Keratinocyte (primary cell): ENCODE measurements at regions not wholly inside any gene's neighbourhood (a gene's known extent, or its start where the extent isn't known, plus 50 kb on each side); places are given as distances from the start of the nearest gene placed in this dataset.

ENCODE experiments used
- DNase-seq: peaks from one replicate; pipeline ENCODE4 v3.0.0-alpha.2; 2011; ENCODE audit warnings: low read depth, missing footprints, low spot score
- FAIRE-seq: peaks from 2 replicates; lab custom pipeline; 2011; peaks lifted over from hg19 to GRCh38; lab: Jason Lieb, UNC
- H2AFZ ChIP-seq: 2 replicates; pipeline ENCODE4 v1.6.0; 2012; ENCODE audit warnings: low read length, control low read depth, inconsistent platforms; ENCODE audit not compliant: control insufficient read depth
- H3K27ac ChIP-seq: 2 replicates; pipeline ENCODE4 v1.5.1; 2011; ENCODE audit warnings: low read length; ENCODE audit not compliant: control insufficient read depth, insufficient read depth
- H3K27me3 ChIP-seq: 3 replicates; pipeline ENCODE4 v1.6.0; 2011; ENCODE audit warnings: low read length; ENCODE audit not compliant: control insufficient read depth, insufficient read depth; ENCODE audit errors: extremely low read depth
- H3K36me3 ChIP-seq, 2 experiments: 2 replicates in 1 of 2; 3 replicates in 1 of 2; pipeline ENCODE4 v1.5.1; 2011; ENCODE audit warnings: low read length in 2 of 2, mild to moderate bottlenecking in 1 of 2; ENCODE audit not compliant: control insufficient read depth in 2 of 2, insufficient read depth in 2 of 2; ENCODE audit errors: extremely low read depth in 1 of 2
- H3K4me1 ChIP-seq: 3 replicates; pipeline ENCODE4 v1.5.1; 2011; ENCODE audit warnings: low read length; ENCODE audit not compliant: control insufficient read depth, insufficient read depth; ENCODE audit errors: extremely low read depth
- H3K4me2 ChIP-seq: 3 replicates; pipeline ENCODE4 v1.6.0; 2011; ENCODE audit warnings: low read depth, low read length; ENCODE audit not compliant: control insufficient read depth, insufficient read depth; ENCODE audit errors: extremely low read depth
- H3K4me3 ChIP-seq, 3 experiments: fragments of 200-600 bp in 1 of 3; sonication (generic) in 1 of 3; 2 replicates in 2 of 3; 3 replicates in 1 of 3; pipeline ENCODE4 v1.5.1; 2011 to 2016; ENCODE audit warnings: low read length in 3 of 3, mild to moderate bottlenecking in 3 of 3, control low read depth in 2 of 3, inconsistent platforms in 1 of 3, low read depth in 1 of 3, mixed read lengths in 1 of 3, mixed run types in 1 of 3, moderate library complexity in 1 of 3; ENCODE audit not compliant: control insufficient read depth in 2 of 3, insufficient read depth in 2 of 3; ENCODE audit errors: extremely low read depth in 1 of 3
- H3K79me2 ChIP-seq: 2 replicates; pipeline ENCODE4 v1.6.0; 2012; ENCODE audit warnings: low read length; ENCODE audit not compliant: control insufficient read depth, insufficient read depth
- H3K9ac ChIP-seq: 3 replicates; pipeline ENCODE4 v1.6.0; 2011; ENCODE audit warnings: low read length; ENCODE audit not compliant: control insufficient read depth, insufficient read depth; ENCODE audit errors: extremely low read depth
- H3K9me1 ChIP-seq: 3 replicates; pipeline ENCODE4 v1.6.0; 2011; ENCODE audit warnings: low read length; ENCODE audit not compliant: control insufficient read depth, insufficient read depth; ENCODE audit errors: extremely low read depth
- H3K9me3 ChIP-seq: 2 replicates; pipeline ENCODE4 v1.5.1; 2012; ENCODE audit warnings: low read depth, low read length; ENCODE audit not compliant: control insufficient read depth
- H4K20me1 ChIP-seq: 3 replicates; pipeline ENCODE4 v1.6.0; 2011; ENCODE audit warnings: low read length; ENCODE audit not compliant: control insufficient read depth, insufficient read depth; ENCODE audit errors: extremely low read depth
- EZH2 ChIP-seq: IDR thresholded peaks from one replicate; pipeline ENCODE4 v1.6.1; 2012; ENCODE audit warnings: inconsistent platforms, mild to moderate bottlenecking, low read length, moderate library complexity
- dilution Hi-C: fragments of 300-500 bp; cut with MboI; formaldehyde crosslinking; loops from one replicate; pipeline ENCODE4 v1.7.0; 2020; ENCODE audit warnings: low sequenced_read_pairs; ENCODE audit not compliant: extremely low pct_ligation_motif_present
- TF ChIP-seq, protein P1 (sequence below), 3 experiments: IDR thresholded peaks in 1 of 3; conservative IDR thresholded peaks in 1 of 3; optimal IDR thresholded peaks in 1 of 3; 2 replicates in 2 of 3; 3 replicates in 1 of 3; pipeline versions ENCODE3 to v1.5.1; 2011; ENCODE audit warnings: low read length in 3 of 3, mild to moderate bottlenecking in 3 of 3, moderate library complexity in 2 of 3, control low read depth in 1 of 3, inconsistent platforms in 1 of 3; ENCODE audit not compliant: insufficient read depth in 2 of 3; ENCODE audit errors: extremely low read depth in 1 of 3

- Histone ChIP-seq H4K20me1 (no peaks in the 10 kb centered on the region), H3K9ac (no peak overlapping the region), H3K36me3 (no peaks in the 10 kb centered on the region), H3K79me2 (no peaks in the 10 kb centered on the region), H3K9me1 (no peaks in the 10 kb centered on the region), H3K9me3 (no peaks in the 10 kb centered on the region), H3K4me1 (peaks cover 23% of the 10 kb centered on the region), H3K4me3 (no peak overlapping the region), H3K27me3 (no peaks in the 10 kb centered on the region), H3K4me2 (no peak overlapping the region), H2AFZ (peak overlapping the region; percentile 30), H3K27ac (no peak overlapping the region)
- DNase-seq (no peak), FAIRE-seq (no peak)
- no peak for TF ChIP-seq EZH2
- TF ChIP-seq, protein P1, sequence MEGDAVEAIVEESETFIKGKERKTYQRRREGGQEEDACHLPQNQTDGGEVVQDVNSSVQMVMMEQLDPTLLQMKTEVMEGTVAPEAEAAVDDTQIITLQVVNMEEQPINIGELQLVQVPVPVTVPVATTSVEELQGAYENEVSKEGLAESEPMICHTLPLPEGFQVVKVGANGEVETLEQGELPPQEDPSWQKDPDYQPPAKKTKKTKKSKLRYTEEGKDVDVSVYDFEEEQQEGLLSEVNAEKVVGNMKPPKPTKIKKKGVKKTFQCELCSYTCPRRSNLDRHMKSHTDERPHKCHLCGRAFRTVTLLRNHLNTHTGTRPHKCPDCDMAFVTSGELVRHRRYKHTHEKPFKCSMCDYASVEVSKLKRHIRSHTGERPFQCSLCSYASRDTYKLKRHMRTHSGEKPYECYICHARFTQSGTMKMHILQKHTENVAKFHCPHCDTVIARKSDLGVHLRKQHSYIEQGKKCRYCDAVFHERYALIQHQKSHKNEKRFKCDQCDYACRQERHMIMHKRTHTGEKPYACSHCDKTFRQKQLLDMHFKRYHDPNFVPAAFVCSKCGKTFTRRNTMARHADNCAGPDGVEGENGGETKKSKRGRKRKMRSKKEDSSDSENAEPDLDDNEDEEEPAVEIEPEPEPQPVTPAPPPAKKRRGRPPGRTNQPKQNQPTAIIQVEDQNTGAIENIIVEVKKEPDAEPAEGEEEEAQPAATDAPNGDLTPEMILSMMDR (optimal IDR thresholded peaks at IDR 0.05 in 1 of 3, IDR thresholded peaks at IDR 0.05 in 1 of 3, conservative IDR thresholded peaks at IDR 0.05 in 1 of 3; ENCODE audit: extremely low read depth in 1 of 3, insufficient read depth in 2 of 3, low read length in 3 of 3): no peak
- dilution Hi-C loops: no loop called here
Observed at GRCh38 chr9:12876872-12877271, 102.1 kb downstream of the LURAP1L start.

- no peak overlapping the region for H3K27ac ChIP-seq
- no peak for FAIRE-seq
- H3K4me1 ChIP-seq: peaks cover 23% of the 10 kb centered on the region
- H3K36me3 ChIP-seq: no peaks in the 10 kb centered on the region
- H3K4me3 ChIP-seq: no peak overlapping the region
- no peaks in the 10 kb centered on the region for H3K27me3 ChIP-seq
- H3K79me2 ChIP-seq: no peaks in the 10 kb centered on the region
- no peak overlapping the region for H3K9ac ChIP-seq
- DNase-seq: no peak
- no peak overlapping the region for H2AFZ ChIP-seq
- H3K9me1 ChIP-seq: no peaks in the 10 kb centered on the region
- H3K4me2 ChIP-seq: no peak overlapping the region
- no peaks in the 10 kb centered on the region for H4K20me1 ChIP-seq
- TF ChIP-seq, protein P1 (optimal IDR thresholded peaks at IDR 0.05 in 1 of 3, IDR thresholded peaks at IDR 0.05 in 1 of 3, conservative IDR thresholded peaks at IDR 0.05 in 1 of 3; ENCODE audit: extremely low read depth in 1 of 3, insufficient read depth in 2 of 3, low read length in 3 of 3): no peak
- TF ChIP-seq EZH2: no peak
- dilution Hi-C loops: no loop called here
- no peaks in the 10 kb centered on the region for H3K9me3 ChIP-seq
Observed at GRCh38 chr9:12878351-12878978, 103.6 kb downstream of the LURAP1L start.
